WTC11 (cell line): ENCODE measurements at regions not wholly inside any gene's neighbourhood (a gene's known extent, or its start where the extent isn't known, plus 50 kb on each side); places are given as distances from the start of the nearest gene placed in this dataset.

Experiments
- ATAC-seq: fragments of 200-7000 bp; cut with Tn5 transposase; 2 replicates; pipeline ENCODE4 v1.10.0; 2021; ENCODE audit warnings: mild to moderate bottlenecking, moderate library complexity
- CTCF ChIA-PET: fragments of 300-600 bp; sonication (Branson Sonifier 250); formaldehyde crosslinking; loops from one replicate; lab custom pipeline; 2021; ENCODE audit warnings: antibody characterized with exemption; lab: Charles Lee
- POLR2A ChIA-PET: fragments of 350-600 bp; sonication (Branson Sonifier 250); formaldehyde crosslinking; loops from one replicate; lab custom pipeline; 2021; ENCODE audit warnings: antibody characterized with exemption; lab: Charles Lee
- DNase-seq: peaks from one replicate; pipeline ENCODE4 v3.0.0; 2021; ENCODE audit warnings: low spot score
- H3K27ac Mint-ChIP-seq: 2 replicates; pipeline ENCODE4 v1.8.0; 2021; ENCODE audit warnings: mixed read lengths
- H3K27me3 Mint-ChIP-seq: 2 replicates; pipeline ENCODE4 v1.8.0; 2021; ENCODE audit warnings: low read depth, mild to moderate bottlenecking, moderate library complexity, mixed read lengths
- H3K36me3 Mint-ChIP-seq: 2 replicates; pipeline ENCODE4 v1.8.0; 2021; ENCODE audit warnings: mixed read lengths
- H3K4me1 Mint-ChIP-seq: 2 replicates; pipeline ENCODE4 v1.8.0; 2022; ENCODE audit warnings: mixed read lengths
- H3K4me3 Mint-ChIP-seq: 2 replicates; pipeline ENCODE4 v1.8.0; 2021; ENCODE audit warnings: mild to moderate bottlenecking, moderate library complexity, mixed read lengths
- H3K9me3 Mint-ChIP-seq: 2 replicates; pipeline ENCODE4 v1.8.0; 2021; ENCODE audit warnings: mixed read lengths
- ATF3 ChIP-seq: sonication (generic); formaldehyde crosslinking; conservative IDR thresholded peaks from 2 replicates; pipeline ENCODE4 v1.8.1; 2022; ENCODE audit warnings: mild to moderate bottlenecking, missing genetic modification reagents
- EMX1 ChIP-seq: fragments of 250-450 bp; sonication (Bioruptor Pico); IDR thresholded peaks from 2 replicates; pipeline ENCODE4 v1.8.0; 2021; ENCODE audit warnings: mild to moderate bottlenecking
- GRHL2 ChIP-seq: fragments of 250-450 bp; sonication (Bioruptor Pico); IDR thresholded peaks from 2 replicates; pipeline ENCODE4 v1.8.0; 2022; ENCODE audit warnings: mild to moderate bottlenecking, moderate library complexity; ENCODE audit not compliant: insufficient replicate concordance, severe bottlenecking
- IRF2 ChIP-seq: sonication (generic); formaldehyde crosslinking; IDR thresholded peaks from 2 replicates; pipeline ENCODE4 v1.8.0; 2022; ENCODE audit warnings: low read depth, missing genetic modification reagents, borderline replicate concordance
- NR3C1 ChIP-seq: sonication (generic); formaldehyde crosslinking; conservative IDR thresholded peaks from 2 replicates; pipeline ENCODE4 v1.8.1; 2023; ENCODE audit warnings: low read depth, mild to moderate bottlenecking, missing genetic modification reagents
- PRDM15 ChIP-seq: sonication (generic); formaldehyde crosslinking; IDR thresholded peaks from 2 replicates; pipeline ENCODE4 v1.8.0; 2022; ENCODE audit warnings: missing genetic modification reagents
- PREB ChIP-seq: sonication (generic); formaldehyde crosslinking; IDR thresholded peaks from 2 replicates; pipeline ENCODE4 v1.8.1; 2022; ENCODE audit warnings: mild to moderate bottlenecking, missing genetic modification reagents, moderate library complexity, borderline replicate concordance
- SOX15 ChIP-seq: fragments of 250-450 bp; sonication (Bioruptor Pico); IDR thresholded peaks from 2 replicates; pipeline ENCODE4 v1.9.0; 2021; ENCODE audit warnings: mild to moderate bottlenecking
- STAT6 ChIP-seq: sonication (generic); formaldehyde crosslinking; conservative IDR thresholded peaks from 2 replicates; pipeline ENCODE4 v1.8.1; 2023; ENCODE audit warnings: mild to moderate bottlenecking, low read depth, missing genetic modification reagents, moderate library complexity
- ZBTB43 ChIP-seq: sonication (generic); formaldehyde crosslinking; IDR thresholded peaks from 2 replicates; pipeline ENCODE4 v1.8.1; 2023; ENCODE audit warnings: mild to moderate bottlenecking, missing genetic modification reagents
- TF ChIP-seq, protein P1 (sequence below): sonication (generic); formaldehyde crosslinking; IDR thresholded peaks from 2 replicates; pipeline ENCODE4 v1.8.1; 2023; ENCODE audit warnings: mild to moderate bottlenecking, missing genetic modification reagents, borderline replicate concordance

DNA sequence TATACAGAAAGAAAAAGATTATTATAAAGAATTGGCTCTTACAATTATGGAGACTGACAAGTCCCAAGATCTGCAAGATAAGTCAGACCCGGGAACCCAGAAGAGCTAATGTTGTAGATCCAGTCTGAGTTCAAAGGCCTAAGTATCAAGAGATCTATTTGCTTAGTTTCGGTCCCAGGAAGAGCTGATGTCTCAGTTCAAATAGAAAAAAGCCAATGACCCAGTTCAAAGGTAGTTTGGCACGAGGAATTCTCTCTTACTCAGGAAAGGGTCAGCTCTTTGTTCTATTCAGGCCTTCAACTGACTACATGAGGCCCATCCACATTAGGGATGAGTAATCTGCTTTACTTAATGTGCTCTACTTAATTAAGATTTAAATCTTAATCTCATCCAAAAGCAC is 128.3 kb upstream of the PLCXD3 start:
- POLR2A ChIA-PET, result interaction anchor here (1.1 kb wide), 1 partner anchor 11 kb away, joined by 3 read pairs; no protein-coding TSS in a partner anchor
- Mint-ChIP-seq H3K27me3 (no peaks in the 10 kb centered on the region), H3K27ac (no peak overlapping the region), H3K4me1 (peaks cover 31% of the 10 kb centered on the region), H3K36me3 (peaks cover 4% of the 10 kb centered on the region; the same call in 1 of the 2 replicates), H3K9me3 (peaks cover 14% of the 10 kb centered on the region; the same call in 1 of the 2 replicates), H3K4me3 (no peak overlapping the region)
- TF ChIP-seq PREB (CRISPR knock-in tag), result no peak
- no peak for TF ChIP-seq STAT6 (CRISPR knock-in tag)
- TF ChIP-seq ATF3 (CRISPR knock-in tag), result no peak
- no peak for TF ChIP-seq SOX15 (CRISPR knock-in tag)
- no peak for TF ChIP-seq PRDM15 (CRISPR knock-in tag)
- TF ChIP-seq, protein P1, sequence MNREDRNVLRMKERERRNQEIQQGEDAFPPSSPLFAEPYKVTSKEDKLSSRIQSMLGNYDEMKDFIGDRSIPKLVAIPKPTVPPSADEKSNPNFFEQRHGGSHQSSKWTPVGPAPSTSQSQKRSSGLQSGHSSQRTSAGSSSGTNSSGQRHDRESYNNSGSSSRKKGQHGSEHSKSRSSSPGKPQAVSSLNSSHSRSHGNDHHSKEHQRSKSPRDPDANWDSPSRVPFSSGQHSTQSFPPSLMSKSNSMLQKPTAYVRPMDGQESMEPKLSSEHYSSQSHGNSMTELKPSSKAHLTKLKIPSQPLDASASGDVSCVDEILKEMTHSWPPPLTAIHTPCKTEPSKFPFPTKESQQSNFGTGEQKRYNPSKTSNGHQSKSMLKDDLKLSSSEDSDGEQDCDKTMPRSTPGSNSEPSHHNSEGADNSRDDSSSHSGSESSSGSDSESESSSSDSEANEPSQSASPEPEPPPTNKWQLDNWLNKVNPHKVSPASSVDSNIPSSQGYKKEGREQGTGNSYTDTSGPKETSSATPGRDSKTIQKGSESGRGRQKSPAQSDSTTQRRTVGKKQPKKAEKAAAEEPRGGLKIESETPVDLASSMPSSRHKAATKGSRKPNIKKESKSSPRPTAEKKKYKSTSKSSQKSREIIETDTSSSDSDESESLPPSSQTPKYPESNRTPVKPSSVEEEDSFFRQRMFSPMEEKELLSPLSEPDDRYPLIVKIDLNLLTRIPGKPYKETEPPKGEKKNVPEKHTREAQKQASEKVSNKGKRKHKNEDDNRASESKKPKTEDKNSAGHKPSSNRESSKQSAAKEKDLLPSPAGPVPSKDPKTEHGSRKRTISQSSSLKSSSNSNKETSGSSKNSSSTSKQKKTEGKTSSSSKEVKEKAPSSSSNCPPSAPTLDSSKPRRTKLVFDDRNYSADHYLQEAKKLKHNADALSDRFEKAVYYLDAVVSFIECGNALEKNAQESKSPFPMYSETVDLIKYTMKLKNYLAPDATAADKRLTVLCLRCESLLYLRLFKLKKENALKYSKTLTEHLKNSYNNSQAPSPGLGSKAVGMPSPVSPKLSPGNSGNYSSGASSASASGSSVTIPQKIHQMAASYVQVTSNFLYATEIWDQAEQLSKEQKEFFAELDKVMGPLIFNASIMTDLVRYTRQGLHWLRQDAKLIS (CRISPR knock-in tag), result no peak
- no peak for TF ChIP-seq GRHL2 (CRISPR knock-in tag)
- TF ChIP-seq IRF2, result no peak
- TF ChIP-seq EMX1 (CRISPR knock-in tag), result no peak
- no peak for TF ChIP-seq ZBTB43 (CRISPR knock-in tag)
- no peak for TF ChIP-seq NR3C1 (CRISPR knock-in tag)
- CTCF ChIA-PET, result interaction anchor here (1.0 kb wide), 1 partner anchor 304 kb away, joined by 3 read pairs; no protein-coding TSS in a partner anchor
- DNase-seq, result no peak
- no peak for ATAC-seq
